ENCODE measurements at regions not wholly inside any gene's neighbourhood (a gene's known extent, or its start where the extent isn't known, plus 50 kb on each side); places are given as distances from the start of the nearest gene placed in this dataset.
"Not testable (repeated sequence)": the region's sequence is repeated elsewhere in the genome, so short reads cannot be mapped to it uniquely, and the experiment has no call there.

DNA sequence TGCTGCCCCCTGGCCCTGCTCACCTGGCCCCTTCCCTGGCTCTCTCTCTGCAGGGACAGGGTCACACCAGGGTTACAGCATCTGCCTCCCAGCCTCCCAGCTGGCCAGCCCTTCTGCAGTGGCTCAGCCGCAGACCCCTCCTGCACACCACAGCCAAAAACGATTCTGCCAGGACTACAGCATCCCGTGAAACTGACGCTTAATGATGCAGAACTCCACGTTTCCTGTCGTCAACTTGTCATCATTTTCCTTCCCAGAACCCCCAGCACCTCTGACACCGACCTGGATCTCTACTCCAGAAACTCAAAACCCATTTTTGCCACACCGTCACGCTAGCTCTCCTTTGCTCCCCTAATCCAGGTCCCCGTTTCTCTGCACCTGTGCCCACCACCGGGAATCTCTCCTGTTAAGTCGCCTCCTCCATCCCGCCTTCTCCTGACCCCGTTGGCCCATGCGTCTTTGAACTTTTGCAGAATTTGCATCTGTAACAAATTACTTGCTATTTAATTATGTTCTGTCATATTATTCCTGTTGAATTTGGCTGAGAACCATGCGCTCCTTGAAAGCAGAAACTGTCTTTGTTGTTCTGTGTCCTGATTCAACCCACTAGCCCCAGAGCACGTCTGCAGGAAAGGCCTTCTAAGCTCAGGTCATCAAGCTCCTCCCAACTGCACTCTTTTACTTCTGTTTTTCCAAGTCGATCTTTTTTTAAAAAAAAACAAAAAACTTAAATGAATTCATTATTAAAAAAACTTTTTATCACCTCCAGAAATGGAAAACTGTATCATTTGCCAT is 173.2 kb upstream of the COPS8 start:
- no peak overlapping the region for H3K4me3 ChIP-seq (ENCODE audit: low read length)
- 88% methylated on average over 17 of the region's 18 CpGs for WGBS
- no peak overlapping the region for H3K9ac ChIP-seq (ENCODE audit: low read depth, low read length)
- no peak overlapping the region for H3K27ac ChIP-seq (ENCODE audit: low read depth, low read length)
- H3K9me3 ChIP-seq (ENCODE audit: insufficient read depth, low read depth, low read length): no peaks in the 10 kb centered on the region
- H3K27me3 ChIP-seq (ENCODE audit: insufficient read depth, low read length): no peaks in the 10 kb centered on the region
- peaks cover 3% of the 10 kb centered on the region; the same call in 1 of the 2 replicates for H3K4me1 ChIP-seq (ENCODE audit: insufficient read depth, low read length)
- no peaks in the 10 kb centered on the region for H3K36me3 ChIP-seq (ENCODE audit: insufficient read depth, low read length)

DNA sequence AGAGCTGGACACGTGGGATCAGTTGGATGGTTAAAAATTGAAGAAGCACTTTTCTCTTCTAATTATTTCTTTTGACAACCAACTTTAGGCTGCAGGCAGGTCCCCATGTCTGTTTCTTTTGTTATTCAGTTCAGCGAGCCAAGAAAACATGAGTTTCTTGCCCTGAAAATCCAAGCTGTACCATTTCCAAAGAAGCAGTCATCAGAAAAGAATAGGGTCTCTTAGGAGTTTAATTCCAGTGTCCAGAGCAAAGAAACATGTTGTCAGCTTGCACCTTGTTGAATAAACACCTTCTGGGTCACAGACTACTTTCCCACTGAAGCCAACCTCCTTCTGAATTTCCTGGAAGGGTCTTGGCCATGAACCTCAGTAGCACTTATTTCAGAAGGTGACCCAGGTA is 170.5 kb upstream of the COPS8 start:
- Histone ChIP-seq H3K4me3 (ENCODE audit: low read length) (no peak overlapping the region), H3K9ac (ENCODE audit: low read depth, low read length) (no peak overlapping the region), H3K27me3 (ENCODE audit: insufficient read depth, low read length) (no peaks in the 10 kb centered on the region), H3K27ac (ENCODE audit: low read depth, low read length) (no peak overlapping the region), H3K9me3 (ENCODE audit: insufficient read depth, low read depth, low read length) (no peaks in the 10 kb centered on the region), H3K36me3 (ENCODE audit: insufficient read depth, low read length) (no peaks in the 10 kb centered on the region), H3K4me1 (ENCODE audit: insufficient read depth, low read length) (peaks cover 3% of the 10 kb centered on the region; the same call in 1 of the 2 replicates)
- WGBS: 72% methylated on average over 2 of the region's 2 CpGs

DNA sequence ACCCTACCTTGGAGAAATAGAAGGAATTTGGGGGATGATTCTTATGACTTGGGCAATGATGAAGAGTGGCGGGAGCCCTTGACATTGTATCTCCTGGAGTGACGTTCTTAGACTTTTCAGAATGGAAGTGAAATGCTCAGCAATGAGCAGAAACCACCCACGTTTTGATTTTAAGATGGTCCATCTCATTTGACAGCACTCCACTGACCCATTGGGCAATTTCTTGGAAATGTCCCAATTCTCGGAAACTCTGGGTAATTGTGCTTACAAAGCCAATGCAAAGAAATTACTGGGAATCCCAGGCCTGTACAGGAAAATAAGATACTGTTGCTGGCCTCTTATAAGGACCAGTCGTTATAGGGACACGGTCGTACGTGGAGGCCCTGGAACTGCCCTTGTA is 170.0 kb upstream of the COPS8 start:
- Histone ChIP-seq H3K27me3 (ENCODE audit: insufficient read depth, low read length) (no peaks in the 10 kb centered on the region), H3K4me1 (ENCODE audit: insufficient read depth, low read length) (peaks cover 3% of the 10 kb centered on the region; the same call in 1 of the 2 replicates), H3K4me3 (ENCODE audit: low read length) (no peak overlapping the region), H3K9me3 (ENCODE audit: insufficient read depth, low read depth, low read length) (no peaks in the 10 kb centered on the region), H3K9ac (ENCODE audit: low read depth, low read length) (no peak overlapping the region), H3K36me3 (ENCODE audit: insufficient read depth, low read length) (no peaks in the 10 kb centered on the region), H3K27ac (ENCODE audit: low read depth, low read length) (no peak overlapping the region)
- 94% methylated on average over 8 of the region's 8 CpGs for WGBS

DNA sequence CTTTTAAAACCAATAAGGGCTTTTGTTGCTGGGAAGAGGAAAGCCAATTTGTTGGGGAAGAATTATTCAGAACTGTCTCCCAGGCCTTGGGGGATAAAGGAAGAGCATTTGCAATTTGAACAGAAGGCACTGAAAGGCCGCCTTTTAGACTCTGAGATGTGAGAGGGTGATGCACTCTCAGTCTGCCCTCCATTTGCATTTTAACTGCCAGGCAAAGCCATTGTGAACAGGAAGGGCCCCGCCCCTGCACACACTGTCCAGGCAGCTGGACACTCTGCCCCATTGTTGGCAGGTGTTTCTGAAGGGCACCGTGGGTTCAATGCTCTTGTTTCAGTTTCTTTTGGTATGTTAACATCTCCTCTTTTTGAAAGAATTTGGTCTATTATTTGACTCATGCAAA is 169.5 kb upstream of the COPS8 start:
- Histone ChIP-seq H3K27ac (ENCODE audit: low read depth, low read length) (no peak overlapping the region), H3K4me3 (ENCODE audit: low read length) (no peak overlapping the region), H3K4me1 (ENCODE audit: insufficient read depth, low read length) (peaks cover 3% of the 10 kb centered on the region; the same call in 1 of the 2 replicates), H3K27me3 (ENCODE audit: insufficient read depth, low read length) (no peaks in the 10 kb centered on the region), H3K36me3 (ENCODE audit: insufficient read depth, low read length) (no peaks in the 10 kb centered on the region), H3K9me3 (ENCODE audit: insufficient read depth, low read depth, low read length) (no peaks in the 10 kb centered on the region), H3K9ac (ENCODE audit: low read depth, low read length) (no peak overlapping the region)
- WGBS: 68% methylated on average over 3 of the region's 3 CpGs

DNA sequence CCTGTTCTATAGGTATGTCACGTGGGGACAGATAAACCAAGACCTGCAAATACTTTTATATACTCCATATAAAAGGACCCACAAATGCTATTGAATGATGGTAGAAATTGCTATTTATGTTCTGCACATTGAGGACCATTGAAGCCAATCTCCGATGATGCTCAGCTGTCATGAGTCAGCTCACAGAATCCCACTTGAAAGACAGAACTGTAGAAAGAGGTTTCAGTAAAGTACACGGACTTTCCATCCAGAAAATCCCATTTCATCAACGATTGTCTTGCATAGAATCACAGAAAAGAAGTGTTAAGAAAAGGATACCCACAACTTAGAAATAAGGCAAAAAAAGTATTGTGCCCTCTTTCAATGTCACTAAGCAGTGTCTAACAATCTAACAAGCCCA is 169.0 kb upstream of the COPS8 start:
- H3K27ac ChIP-seq (ENCODE audit: low read depth, low read length): no peak overlapping the region
- 91% methylated on average over 3 of the region's 4 CpGs for WGBS
- H3K9ac ChIP-seq (ENCODE audit: low read depth, low read length): no peak overlapping the region
- no peaks in the 10 kb centered on the region for H3K9me3 ChIP-seq (ENCODE audit: insufficient read depth, low read depth, low read length)
- H3K4me1 ChIP-seq (ENCODE audit: insufficient read depth, low read length): peaks cover 3% of the 10 kb centered on the region; the same call in 1 of the 2 replicates
- no peaks in the 10 kb centered on the region for H3K36me3 ChIP-seq (ENCODE audit: insufficient read depth, low read length)
- H3K27me3 ChIP-seq (ENCODE audit: insufficient read depth, low read length): no peaks in the 10 kb centered on the region
- H3K4me3 ChIP-seq (ENCODE audit: low read length): no peak overlapping the region

DNA sequence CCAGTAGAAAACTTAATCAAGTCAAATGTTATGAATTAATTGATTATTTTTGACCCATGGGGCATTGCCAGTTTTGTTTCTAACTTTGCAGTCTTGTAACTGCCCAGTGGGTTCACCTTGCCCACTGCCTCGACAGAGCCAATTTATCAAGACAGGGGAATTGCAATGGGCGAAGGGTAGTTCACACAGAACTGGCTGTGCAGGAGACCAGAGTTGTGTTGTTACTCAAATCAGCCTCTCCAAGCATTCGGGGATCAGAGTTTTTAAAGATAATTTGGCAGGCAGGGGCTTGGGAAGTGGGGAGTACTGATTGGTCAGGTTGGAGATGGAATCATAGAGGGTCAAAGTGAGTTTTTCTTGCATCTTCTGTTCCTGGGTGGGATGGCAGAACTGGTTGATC is 168.5 kb upstream of the COPS8 start:
- H3K27ac ChIP-seq (ENCODE audit: low read depth, low read length): no peak overlapping the region
- H3K4me1 ChIP-seq (ENCODE audit: insufficient read depth, low read length): peaks cover 3% of the 10 kb centered on the region; the same call in 1 of the 2 replicates
- 94% methylated on average over 3 of the region's 3 CpGs for WGBS
- no peak overlapping the region for H3K9ac ChIP-seq (ENCODE audit: low read depth, low read length)
- H3K27me3 ChIP-seq (ENCODE audit: insufficient read depth, low read length): no peaks in the 10 kb centered on the region
- H3K9me3 ChIP-seq (ENCODE audit: insufficient read depth, low read depth, low read length): no peaks in the 10 kb centered on the region
- no peaks in the 10 kb centered on the region for H3K36me3 ChIP-seq (ENCODE audit: insufficient read depth, low read length)
- H3K4me3 ChIP-seq (ENCODE audit: low read length): no peak overlapping the region

DNA sequence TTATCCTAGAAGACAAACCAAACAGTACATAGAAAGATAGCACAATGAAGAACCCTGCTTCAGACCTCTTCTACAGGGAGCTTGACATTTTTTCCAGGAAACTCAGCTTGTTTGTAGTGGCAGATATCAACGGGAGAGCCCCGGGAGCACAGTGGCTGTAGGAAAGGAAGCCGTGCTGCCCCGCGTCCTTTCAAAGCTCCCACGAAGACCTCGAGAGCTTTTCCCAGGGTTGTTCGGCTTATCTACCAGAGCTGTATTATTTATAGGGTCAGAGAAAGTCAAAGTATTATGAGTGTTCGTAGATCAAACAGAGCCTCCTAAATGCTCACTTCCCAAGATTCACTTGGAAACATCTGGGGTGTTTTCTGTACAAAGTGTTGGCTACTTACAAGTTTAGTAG is 167.1 kb upstream of the COPS8 start:
- H3K36me3 ChIP-seq (ENCODE audit: insufficient read depth, low read length): no peaks in the 10 kb centered on the region
- H3K4me1 ChIP-seq (ENCODE audit: insufficient read depth, low read length): peaks cover 3% of the 10 kb centered on the region; the same call in 1 of the 2 replicates
- no peak overlapping the region for H3K9ac ChIP-seq (ENCODE audit: low read depth, low read length)
- H3K9me3 ChIP-seq (ENCODE audit: insufficient read depth, low read depth, low read length): no peaks in the 10 kb centered on the region
- H3K4me3 ChIP-seq (ENCODE audit: low read length): no peak overlapping the region
- H3K27ac ChIP-seq (ENCODE audit: low read depth, low read length): no peak overlapping the region
- WGBS: 94% methylated on average over 9 of the region's 9 CpGs
- H3K27me3 ChIP-seq (ENCODE audit: insufficient read depth, low read length): no peaks in the 10 kb centered on the region

DNA sequence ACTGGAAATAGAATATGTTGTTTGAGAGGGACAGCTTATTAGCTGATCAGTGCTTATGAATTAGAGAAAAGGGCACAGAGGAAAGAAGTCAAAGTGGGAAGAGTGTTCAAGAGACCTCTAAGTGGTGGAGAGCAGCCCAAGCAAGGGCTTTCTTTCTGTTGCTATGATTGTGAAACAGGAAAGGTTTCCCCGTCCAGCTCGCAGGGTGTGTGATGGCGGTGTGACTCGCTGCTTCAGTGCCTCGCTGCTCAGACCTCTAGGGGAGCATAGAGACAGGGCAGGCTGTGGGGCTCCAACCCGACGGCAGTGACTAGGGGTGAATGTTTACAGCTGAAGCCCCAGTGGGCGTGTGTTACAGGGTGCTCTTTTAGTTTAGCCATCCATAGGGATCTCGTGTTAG is 166.5 kb upstream of the COPS8 start:
- Histone ChIP-seq H3K27me3 (ENCODE audit: insufficient read depth, low read length) (no peaks in the 10 kb centered on the region), H3K9ac (ENCODE audit: low read depth, low read length) (no peak overlapping the region), H3K9me3 (ENCODE audit: insufficient read depth, low read depth, low read length) (no peaks in the 10 kb centered on the region), H3K4me1 (ENCODE audit: insufficient read depth, low read length) (peaks cover 3% of the 10 kb centered on the region; the same call in 1 of the 2 replicates), H3K27ac (ENCODE audit: low read depth, low read length) (no peak overlapping the region), H3K36me3 (ENCODE audit: insufficient read depth, low read length) (no peaks in the 10 kb centered on the region), H3K4me3 (ENCODE audit: low read length) (no peak overlapping the region)
- 87% methylated on average over 9 of the region's 9 CpGs for WGBS

DNA sequence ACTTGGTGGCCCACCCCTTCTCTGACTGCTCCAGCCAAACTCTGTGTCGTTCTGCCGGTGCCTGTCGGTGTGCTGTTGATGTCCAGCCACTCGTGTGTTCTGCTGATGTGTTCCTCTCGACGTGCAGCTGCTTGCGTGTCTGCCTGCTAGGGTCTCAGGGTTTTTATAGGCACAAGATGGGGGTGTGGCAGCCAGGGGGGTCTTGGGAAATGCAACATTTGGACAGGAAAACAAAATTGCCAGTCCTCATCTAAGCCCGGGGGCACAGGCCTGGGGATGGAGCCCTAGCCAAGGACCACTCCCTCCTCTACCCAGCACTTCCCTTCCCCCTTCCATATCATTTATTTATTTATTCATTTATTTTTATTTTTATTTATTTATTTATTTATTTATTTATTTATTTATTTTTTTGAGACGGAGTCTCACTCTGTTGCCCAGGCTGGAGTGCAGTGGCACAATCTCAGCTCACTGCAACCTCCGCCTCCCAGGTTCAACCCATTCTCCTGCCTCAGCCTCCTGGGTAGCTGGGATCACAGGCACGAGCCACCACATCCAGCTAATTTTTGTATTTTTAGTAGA is 165.8 kb upstream of the COPS8 start:
- not testable (repeated sequence) for H3K27ac ChIP-seq (ENCODE audit: low read depth, low read length); H3K4me1 ChIP-seq (ENCODE audit: insufficient read depth, low read length); H3K4me3 ChIP-seq (ENCODE audit: low read length); H3K36me3 ChIP-seq (ENCODE audit: insufficient read depth, low read length); H3K27me3 ChIP-seq (ENCODE audit: insufficient read depth, low read length); H3K9me3 ChIP-seq (ENCODE audit: insufficient read depth, low read depth, low read length); H3K9ac ChIP-seq (ENCODE audit: low read depth, low read length)
- 98% methylated on average over 11 of the region's 11 CpGs for WGBS

DNA sequence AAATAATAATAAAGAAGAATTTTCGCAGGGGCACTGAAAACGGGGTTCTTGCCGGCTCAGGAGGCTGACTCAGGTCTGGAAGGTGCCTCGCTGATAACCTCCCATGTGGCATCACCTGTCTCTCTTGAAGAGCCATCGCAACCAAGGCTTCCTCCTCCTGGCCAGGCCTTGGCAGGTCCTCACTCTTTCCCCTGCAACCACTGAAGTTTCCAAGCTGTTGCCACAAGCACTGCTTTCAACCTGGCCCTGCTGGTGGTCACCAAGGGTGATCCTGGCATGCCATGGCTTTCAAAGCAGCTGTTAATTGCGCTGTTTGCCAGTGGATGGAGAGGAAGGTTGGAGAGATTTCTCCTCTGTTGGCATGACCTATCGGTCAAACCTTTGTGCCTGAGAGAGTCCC is 163.6 kb upstream of the COPS8 start:
- Histone ChIP-seq H3K4me3 (ENCODE audit: low read length) (no peak overlapping the region), H3K27me3 (ENCODE audit: insufficient read depth, low read length) (no peaks in the 10 kb centered on the region), H3K36me3 (ENCODE audit: insufficient read depth, low read length) (no peaks in the 10 kb centered on the region), H3K4me1 (ENCODE audit: insufficient read depth, low read length) (no peaks in the 10 kb centered on the region; the same call in 1 of the 2 replicates), H3K9me3 (ENCODE audit: insufficient read depth, low read depth, low read length) (no peaks in the 10 kb centered on the region), H3K27ac (ENCODE audit: low read depth, low read length) (no peak overlapping the region), H3K9ac (ENCODE audit: low read depth, low read length) (no peak overlapping the region)
- 95% methylated on average over 7 of the region's 7 CpGs for WGBS

DNA sequence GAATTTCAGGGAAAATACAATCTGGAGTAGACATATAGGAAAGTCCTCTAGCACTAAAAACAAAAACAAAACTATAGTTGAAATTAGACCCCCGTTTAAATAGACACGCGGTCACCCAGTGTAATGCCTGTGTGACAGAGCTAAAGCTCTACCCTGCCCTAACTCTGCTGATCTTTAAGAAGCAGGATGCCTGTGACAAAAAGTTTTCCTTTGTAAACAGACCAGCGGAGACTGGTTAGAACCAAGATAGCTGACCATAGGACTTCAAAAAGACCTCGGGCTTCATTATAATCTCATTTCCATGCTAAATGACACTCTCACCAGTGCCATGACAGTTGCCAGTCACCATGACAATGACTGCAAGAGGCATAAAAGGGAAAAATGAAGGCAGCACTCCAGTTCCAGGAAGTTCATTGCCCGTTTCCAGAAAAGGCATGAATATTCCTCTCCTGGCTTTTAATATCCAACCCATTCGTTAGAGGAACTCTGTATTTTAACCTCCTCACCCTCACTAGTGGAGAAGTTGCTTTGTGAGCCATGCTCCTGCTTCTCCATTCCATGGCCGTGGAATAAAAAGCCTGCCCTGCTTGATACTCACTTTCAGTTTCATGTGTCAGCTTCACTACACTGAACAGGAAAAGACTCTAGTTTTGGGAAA is 157.2 kb upstream of the COPS8 start:
- Histone ChIP-seq H3K27ac (ENCODE audit: low read depth, low read length) (no peak overlapping the region), H3K4me1 (ENCODE audit: insufficient read depth, low read length) (peaks cover 7% of the 10 kb centered on the region; the same call in 1 of the 2 replicates), H3K27me3 (ENCODE audit: insufficient read depth, low read length) (no peaks in the 10 kb centered on the region), H3K9ac (ENCODE audit: low read depth, low read length) (no peak overlapping the region), H3K36me3 (ENCODE audit: insufficient read depth, low read length) (no peaks in the 10 kb centered on the region), H3K4me3 (ENCODE audit: low read length) (no peak overlapping the region), H3K9me3 (ENCODE audit: insufficient read depth, low read depth, low read length) (no peaks in the 10 kb centered on the region)
- WGBS: 85% methylated on average over 8 of the region's 8 CpGs

All from HUES64 (cell line).